ENCODE measurements at regions not wholly inside any gene's neighbourhood (a gene's known extent, or its start where the extent isn't known, plus 50 kb on each side); places are given as distances from the start of the nearest gene placed in this dataset.

- DNase-seq (ENCODE audit: low spot score), result no peak
Measured at GRCh38 chr10:89153971-89154370, 53.1 kb downstream of the CH25H start.

DNA sequence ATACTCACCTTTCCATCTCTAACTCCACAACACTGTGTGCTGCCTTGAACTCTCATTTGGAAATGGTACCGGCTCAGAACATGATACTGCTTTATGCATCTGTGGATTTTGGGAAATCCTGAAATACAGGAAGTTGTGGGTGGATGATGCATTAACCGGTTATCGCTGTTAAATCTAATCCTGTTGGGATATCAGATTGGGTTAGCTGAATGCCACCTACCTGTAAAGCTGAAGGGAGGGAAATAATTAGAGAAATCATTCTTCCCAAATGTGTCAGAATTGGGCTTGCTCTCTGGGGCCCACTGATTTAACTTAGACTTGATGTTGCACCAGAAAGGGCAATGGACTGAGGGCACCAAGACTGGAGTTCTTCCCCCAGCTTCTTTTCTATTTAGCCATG, 54.0 kb downstream of the CH25H start:
- no peak for DNase-seq (ENCODE audit: low spot score)

DNA sequence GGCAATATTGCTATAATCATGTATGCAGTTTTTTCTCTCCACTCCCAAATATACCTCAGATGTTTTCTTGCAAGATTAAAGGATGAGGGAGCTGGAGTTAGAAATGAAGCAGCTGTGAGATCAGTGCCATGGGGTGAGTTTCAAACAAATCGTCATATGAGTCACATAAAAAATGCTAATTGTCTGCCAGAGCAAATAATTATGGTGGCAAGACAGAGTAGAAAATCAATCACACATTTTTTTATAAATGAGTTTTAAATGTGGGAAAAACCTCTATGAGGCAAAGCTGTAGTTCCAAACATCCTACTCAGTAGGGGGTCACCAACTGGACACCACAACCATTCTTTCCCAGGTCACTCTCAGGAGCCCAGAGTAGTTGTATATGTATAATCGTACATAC, 55.3 kb downstream of the CH25H start:
- DNase-seq (ENCODE audit: low spot score), result peak; percentile 60

DNA sequence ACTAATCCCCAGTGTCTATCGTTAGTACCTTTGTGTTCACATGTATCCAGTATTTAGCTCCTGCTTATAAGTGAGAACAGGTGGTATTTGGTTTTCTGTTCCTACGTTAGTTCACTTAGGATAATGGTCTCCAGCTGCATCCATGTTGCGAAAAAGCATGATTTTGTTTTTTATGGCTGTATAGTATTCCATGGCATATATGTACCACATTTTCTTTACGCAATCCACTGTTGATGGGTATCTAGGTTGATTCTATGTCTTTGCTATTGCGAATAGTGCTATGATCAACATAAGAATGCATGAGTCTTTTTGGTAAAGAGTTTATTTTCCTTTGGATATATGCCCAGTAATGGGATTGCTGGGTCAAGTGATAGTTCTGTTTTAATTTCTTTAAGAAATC, 59.1 kb downstream of the CH25H start:
- DNase-seq (ENCODE audit: low spot score), result no peak

- peak; percentile 87 for DNase-seq (ENCODE audit: low spot score)
Measured at GRCh38 chr10:89147256-89147655, 59.9 kb downstream of the CH25H start.

GRCh38 chr10:89144836-89145235, 62.3 kb downstream of the CH25H start:
- no peak for DNase-seq (ENCODE audit: low spot score)

- no peak for DNase-seq (ENCODE audit: low spot score)
Measured at GRCh38 chr10:89142590-89142989, 64.5 kb downstream of the CH25H start.

DNA sequence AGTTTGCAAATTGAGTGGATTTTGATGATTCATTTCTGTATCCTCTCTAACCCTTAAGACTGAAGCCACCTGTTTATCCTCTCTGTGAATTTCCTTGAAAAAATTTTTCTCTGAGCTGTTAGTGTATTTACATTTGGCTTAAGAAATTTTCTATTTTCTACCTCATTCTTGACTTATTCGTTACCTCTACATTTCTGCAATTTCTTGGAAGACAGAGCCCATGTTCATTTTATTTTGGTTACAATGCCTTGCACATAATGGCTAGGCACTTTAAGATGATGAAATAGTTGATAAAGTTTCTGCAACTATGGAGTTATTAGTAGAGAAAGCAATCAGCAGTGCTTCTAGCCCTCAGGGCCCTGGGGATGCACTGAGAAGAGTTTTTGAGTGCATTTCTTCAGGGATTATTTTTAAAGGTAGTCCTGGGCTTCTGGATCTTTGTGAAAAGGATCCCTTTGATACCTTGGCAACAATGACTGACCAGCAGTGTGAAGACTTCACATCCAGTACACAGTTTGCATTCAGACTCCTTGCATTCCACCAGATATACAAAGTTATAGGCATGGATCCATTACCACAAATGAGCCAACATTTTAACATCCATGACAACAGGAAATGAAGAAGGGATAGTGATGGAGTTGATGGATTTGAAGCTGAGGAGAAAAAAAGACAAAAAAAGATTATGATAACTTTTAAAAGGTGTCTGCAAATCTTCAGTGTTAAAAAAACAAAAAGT, 68.2 kb downstream of the CH25H start:
- DNase-seq (ENCODE audit: low spot score), result no peak

DNA sequence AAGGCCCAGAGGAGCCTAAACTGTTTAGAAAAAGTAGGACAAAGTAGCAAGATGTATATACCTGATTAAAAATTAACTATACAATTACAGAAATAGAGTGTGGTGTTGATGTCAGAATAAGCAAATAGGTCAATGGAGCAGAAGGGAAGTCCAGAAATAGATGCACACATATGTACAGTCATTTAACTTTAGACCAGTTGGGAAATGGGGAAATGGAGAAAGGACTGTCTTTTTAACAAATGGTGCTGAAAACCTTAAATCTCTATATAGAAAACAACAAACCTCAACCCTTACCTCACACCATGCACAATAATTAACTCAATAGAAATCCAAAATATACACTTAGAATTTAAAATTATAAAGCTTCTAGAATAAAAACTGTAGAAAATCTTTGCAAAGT, 72.2 kb downstream of the CH25H start:
- DNase-seq (ENCODE audit: low spot score), result no peak

DNA sequence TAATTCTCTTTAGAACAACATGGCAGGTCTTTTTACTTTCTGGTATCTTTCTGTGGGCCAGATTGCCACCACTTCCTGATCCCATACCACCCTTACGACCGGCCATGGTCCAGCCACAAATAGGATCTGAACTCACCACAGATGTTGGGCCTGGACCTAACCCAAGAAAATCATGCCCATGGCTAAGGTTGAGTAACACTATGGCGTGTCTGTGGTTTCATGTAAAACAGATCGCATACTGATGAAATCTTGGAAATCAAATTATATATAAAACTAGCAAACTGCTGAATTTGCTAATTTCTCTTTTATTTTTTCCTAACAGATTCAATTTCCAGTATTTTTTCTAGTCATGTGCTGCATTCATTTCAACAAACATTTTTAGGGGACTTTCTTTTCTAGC, 77.2 kb downstream of the CH25H start:
- peak; percentile 81 for DNase-seq (ENCODE audit: low spot score)

GRCh38 chr10:89122433-89123051, 84.6 kb downstream of the CH25H start:
- DNase-seq (ENCODE audit: low spot score), result no peak

DNA sequence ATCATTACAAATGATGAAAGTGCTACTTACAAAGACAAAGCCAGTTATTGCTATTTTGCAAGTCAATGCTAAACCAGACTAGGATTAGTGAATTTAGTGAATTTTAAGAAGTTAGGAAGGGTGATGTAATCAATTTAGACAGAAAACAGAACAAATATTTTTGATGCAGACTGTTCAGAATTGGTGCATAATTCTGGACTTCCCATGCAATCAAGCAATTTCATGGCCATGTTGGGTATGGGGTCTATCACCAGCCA, 85.4 kb downstream of the CH25H start:
- DNase-seq (ENCODE audit: low spot score), result no peak

- peak; percentile 25 for DNase-seq (ENCODE audit: low spot score)
Measured at GRCh38 chr10:89120931-89121763, 86.0 kb downstream of the CH25H start.

- DNase-seq (ENCODE audit: low spot score), result no peak
Measured at GRCh38 chr10:89119651-89120050, 87.5 kb downstream of the CH25H start.

DNA sequence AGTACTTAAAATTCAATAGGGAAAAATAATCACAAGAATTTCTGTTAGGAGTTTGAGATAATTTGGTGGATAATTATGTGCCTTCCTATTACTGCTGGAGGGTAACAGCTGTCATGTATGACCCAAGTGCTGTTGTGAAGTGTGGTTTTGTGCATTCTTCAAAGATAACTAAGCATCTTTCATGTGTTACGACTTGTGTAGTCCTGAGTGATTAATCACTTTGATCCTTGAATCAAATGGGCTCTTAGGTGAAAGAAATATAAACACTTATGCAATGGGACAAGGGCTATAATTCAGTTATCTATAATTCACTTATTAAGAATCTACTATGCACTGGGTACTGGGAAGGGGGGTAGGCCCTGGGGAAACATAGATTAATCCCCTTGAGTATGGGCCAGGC, 89.0 kb downstream of the CH25H start:
- DNase-seq (ENCODE audit: low spot score), result peak; percentile 68

GRCh38 chr10:89115876-89116627, 91.1 kb downstream of the CH25H start:
- DNase-seq (ENCODE audit: low spot score), result peak; percentile 88

DNA sequence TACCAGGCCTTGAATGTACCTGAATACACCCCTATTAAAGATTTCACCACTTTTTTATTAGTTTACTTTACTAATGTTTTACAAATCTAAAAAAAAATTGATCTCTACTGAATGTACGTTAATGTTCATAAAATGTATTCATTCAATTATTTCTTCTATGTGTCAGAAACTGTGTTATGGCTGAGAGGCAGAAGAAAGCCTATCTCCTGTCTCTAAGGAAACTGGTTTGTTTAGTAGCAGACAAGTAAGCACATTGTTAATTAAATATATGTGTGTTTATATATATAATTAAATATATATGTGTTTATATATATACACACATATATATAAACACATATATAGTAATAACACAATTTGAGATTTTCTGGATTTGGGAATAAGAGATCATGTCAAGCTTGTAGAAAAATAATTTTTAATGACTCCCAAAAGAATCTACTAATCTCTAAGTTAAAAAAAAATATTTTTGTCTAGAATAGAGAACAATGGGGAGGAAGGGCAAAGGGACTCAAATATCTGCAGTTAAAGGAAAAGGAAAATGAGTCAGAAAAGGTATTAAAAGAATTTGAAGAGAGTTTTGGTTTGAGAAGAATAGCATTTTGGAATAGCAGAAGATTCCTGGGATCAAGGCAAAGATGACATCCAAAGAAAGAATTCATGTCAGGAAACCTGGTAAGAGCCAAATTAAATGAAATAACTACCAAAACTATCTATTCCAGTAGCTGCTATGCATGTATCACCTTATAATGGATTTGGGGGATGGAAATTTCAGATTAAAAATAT, 92.1 kb downstream of the CH25H start:
- peak; percentile 20 for DNase-seq (ENCODE audit: low spot score)

- no peak for DNase-seq (ENCODE audit: low spot score)
Measured at GRCh38 chr10:89102735-89103134, 104.4 kb downstream of the CH25H start.

DNA sequence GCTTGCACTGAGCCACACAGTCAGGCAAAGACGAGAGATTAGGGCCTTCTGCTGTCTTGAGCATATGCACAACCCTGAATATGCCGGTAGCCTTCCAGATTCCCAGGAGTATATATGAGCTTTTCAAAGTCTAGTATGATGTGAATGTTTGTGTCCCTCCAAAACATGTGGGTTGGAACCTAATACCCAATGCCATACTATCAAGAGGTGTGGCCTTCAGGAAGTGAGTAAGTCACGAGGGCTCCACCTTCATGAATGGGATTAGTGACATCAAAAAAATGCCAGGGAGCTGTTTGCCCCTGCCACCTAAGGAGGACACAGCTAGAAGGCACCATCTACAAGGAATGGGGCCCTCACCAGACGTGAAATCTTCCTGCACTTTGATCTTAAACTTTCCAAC, 105.2 kb downstream of the CH25H start:
- DNase-seq (ENCODE audit: low spot score), result no peak

GRCh38 chr10:89100680-89101079, 106.4 kb downstream of the CH25H start:
- no peak for DNase-seq (ENCODE audit: low spot score)

DNA sequence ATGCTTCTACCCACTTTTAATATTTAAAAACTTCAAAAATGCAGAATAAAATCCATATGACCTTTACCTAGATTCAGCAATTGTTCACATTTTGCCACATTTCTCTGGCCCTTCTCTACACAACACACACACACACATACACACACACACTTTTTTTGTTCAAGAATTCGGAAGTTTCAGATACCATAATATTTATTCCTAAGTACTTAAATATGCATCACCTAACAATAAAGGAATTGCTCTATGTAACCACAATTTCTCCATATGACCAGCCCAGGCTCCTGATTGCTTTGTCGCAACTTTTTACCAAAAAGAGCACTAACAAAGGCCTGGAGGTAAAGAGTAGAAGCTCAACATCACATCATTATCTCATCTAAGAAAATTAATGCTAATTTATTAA, 106.6 kb downstream of the FAS start:
- DNase-seq (ENCODE audit: low spot score), result no peak
